HG02678 (cell line): ENCODE measurements at regions not wholly inside any gene's neighbourhood (a gene's known extent, or its start where the extent isn't known, plus 50 kb on each side); places are given as distances from the start of the nearest gene placed in this dataset.

Experiments used
- ATAC-seq: cut with Tn5 transposase; IDR thresholded peaks from one replicate; pipeline ENCODE4 v1.9.1; 2021; ENCODE audit warnings: mild to moderate bottlenecking, moderate library complexity; ENCODE audit not compliant: unreplicated experiment

DNA sequence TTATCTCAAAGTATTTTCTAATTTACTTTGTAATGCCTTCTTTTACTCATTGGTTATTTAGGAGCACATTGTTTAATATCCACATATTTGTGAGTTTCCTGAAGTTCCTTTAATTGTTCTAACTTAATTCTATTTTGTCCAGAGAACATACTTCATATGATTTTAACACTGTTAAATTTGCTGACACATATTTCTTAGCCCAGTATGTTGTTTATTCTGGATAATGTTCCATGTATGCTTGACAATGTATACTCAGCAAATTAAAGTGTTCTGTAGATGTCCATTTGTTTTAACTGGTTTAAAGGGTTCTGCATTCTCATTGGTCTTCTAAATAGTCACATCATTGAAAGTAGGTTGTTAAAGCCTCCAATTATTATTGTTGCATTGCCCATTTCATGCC lies 643.7 kb upstream of the NR5A2 start:
- ATAC-seq: no peak

DNA sequence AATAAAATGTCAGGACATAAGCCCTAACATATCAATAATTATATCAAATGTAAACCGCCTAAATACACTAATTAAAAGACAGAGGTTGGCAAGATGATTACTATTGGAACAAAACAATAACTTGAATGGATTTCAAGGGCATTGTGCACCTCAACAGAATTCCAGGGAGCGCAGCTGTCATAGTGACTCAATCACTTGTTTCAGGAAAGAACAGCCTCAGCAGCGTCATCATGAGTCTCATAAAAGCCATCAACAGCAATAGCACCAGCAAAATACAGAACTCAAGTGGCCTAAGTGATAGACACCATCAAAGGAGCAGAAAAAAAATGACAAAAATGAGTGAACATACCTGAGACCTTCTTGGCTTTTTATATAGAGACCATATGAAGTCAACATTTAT lies 632.7 kb upstream of the NR5A2 start:
- no peak for ATAC-seq

DNA sequence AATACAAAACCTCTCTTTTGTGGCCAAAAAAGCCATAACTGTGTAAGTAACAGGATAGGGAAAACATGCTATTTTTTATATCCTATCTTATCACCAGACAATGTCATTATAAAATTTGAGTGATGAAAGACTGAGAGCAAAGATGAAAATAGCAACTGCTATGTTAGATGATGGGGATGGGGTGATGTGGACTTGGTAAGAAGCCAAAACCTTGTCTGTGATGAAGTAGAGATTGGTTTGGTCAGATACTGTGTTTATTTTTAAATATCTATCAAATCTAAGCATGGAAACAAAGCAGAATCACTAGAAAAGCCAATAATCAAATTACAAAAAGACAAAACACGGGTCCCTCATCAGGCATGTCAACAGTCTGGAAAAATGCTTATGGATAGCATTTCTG lies 631.1 kb upstream of the NR5A2 start:
- ATAC-seq: no peak

DNA sequence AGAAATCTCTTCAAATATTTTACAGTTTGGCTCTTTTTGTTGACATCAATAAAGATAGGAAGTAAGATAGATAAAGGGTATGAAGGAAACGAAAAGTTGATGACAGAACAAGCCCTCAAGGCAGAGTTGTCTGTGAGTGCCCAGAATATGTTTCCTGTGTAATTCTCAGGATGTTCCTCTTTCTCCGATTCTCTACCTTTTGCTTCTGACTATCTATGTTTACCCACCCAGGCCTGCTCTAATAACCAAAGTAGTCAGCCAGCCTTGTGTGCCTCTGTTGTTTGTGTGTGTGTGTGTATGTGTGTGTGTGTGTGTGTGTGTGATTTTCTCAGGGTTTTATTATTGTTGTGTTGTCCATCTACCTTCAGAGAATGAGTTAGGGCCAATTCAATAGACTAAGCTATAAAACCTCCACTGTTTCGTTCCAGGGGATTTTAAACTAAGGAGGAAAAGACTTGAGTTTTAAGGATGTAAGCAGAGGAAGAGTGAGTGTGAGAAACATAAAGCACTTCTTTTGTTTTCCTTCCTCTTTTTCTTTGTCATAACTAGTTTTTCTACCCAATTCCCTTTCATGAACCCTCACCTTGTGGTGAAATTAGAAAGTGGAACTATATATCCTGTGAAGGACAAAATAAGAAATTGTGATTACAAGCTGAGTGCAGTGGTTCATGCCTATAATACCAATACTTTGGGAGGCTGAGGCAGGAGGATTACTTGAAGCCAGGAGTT lies 627.4 kb upstream of the NR5A2 start:
- ATAC-seq: peak; percentile 70

DNA sequence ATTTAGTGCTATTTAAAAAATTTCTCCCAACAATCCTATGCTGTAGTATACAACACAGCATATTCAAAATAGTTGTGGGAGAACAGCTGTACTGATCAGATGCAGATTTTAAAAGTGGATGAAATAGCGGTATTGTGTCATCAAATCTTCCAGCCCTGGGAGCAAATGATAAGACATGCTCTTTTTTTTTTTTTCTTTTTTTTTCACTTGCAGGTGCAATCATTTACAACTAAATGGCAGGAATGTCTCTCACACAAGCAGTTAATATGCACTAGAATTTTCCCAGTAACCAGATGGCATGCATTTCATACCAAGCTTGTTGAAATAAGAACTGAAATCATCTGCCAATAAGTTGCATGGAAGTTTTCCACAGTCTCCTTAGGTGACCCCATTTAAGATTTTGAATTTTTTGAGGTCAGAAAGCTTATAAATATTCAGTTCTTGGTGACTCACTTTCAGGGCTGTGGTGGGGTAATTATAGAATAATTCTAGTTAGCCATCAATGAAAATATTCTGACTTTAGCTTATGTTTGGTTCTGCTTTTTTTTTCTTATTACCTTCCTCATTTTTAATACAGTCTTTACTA lies 623.9 kb upstream of the NR5A2 start:
- no peak for ATAC-seq

DNA sequence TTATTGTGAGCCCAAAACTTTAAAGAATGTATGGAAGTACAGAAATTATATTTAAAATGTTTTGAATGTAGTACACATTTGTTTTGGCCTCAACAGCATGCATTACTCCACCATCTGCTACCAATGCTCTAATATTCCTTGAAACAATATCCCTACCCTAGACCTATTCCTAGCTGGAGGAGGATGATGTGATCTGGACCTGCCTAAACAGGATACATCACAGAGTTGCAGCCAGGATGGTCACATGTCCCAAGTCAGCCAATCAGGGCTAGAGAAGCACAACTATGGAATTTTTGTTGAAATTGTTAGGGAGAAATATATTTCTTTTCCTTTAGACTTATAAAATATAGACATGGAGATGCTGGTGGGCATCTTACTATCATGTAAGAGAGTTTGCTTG lies 623.3 kb upstream of the NR5A2 start:
- no peak for ATAC-seq

DNA sequence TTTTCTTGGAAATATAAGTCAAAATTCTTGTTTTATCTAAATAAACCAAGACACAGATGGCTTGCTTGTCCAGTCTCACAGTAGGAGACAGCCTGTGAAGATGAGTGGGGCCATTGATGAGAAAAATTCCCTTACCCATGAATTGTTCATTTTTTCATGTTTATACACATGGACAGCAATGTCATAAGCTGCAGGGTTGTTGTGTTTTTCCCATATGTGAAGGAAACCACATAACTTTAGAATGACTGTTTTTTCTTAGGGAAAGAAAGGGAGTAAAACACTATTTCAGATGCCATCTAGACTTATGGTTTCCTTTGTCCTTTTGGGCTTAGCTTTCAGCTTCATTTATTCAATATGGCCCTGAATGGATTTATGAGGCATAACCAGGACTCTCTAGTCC lies 622.5 kb upstream of the NR5A2 start:
- no peak for ATAC-seq

DNA sequence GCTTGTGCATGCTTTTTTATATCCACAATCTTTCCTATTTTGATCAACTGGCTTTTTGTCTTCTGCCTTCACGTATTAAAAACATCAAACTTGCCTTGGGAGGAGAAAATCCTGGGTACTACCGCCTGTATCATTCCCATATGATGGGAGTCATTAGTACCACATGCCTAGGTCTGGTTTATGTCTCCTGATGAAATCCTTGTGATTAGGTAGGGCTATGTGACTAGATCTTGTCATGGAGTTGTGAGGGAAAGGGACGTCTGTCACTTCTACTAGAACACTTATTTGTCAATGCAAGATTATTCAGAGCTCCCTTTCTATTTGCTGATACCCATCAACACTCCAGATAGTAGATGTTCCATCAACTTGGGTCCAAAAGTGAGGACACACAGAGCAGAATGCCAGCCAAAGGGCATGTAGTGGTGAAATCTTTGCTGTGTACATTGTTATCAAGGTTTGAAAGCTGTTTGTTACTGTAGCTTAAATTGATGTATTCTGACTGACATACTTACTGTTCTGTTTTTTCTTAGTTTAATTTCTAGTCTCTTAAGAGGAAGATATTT lies 621.8 kb upstream of the NR5A2 start:
- no peak for ATAC-seq

DNA sequence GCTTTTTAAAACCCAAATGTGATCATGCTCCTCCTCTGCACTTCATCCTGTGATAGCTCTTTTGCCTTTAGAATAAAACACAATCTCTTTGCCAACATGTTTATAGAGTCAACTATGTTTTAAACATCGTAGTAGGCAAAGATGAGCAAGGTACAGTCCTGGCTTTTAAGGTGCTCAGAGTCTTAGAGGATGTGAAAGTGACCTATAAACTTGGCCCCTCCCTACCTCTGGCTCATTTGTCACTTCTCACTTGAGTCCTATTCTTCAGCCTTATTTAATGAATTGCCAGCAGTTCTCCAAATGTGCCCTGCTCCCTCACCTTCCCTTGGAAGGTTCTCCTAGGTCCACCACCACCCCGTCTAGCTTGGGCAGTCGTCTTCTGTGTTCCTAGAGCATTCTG lies 617.0 kb upstream of the NR5A2 start:
- ATAC-seq: no peak

DNA sequence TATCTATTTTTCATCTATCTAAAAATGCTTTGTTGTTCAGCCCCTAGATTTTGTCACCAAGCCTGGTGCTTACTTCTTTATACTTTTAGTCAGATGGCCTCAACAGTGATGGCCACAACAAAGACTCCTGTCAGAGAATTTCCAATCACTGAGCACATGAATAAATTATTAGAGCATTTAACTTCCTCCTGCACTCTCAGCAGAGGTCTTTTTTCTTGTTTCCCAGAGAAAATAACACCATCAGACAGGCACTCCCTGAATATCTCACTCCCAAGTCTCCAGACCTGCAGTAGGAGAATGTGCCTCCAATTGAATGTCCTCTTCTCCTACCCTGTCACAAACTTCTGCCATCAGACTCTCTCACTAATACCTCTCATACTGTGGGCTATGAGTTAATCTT lies 616.0 kb upstream of the NR5A2 start:
- no peak for ATAC-seq

DNA sequence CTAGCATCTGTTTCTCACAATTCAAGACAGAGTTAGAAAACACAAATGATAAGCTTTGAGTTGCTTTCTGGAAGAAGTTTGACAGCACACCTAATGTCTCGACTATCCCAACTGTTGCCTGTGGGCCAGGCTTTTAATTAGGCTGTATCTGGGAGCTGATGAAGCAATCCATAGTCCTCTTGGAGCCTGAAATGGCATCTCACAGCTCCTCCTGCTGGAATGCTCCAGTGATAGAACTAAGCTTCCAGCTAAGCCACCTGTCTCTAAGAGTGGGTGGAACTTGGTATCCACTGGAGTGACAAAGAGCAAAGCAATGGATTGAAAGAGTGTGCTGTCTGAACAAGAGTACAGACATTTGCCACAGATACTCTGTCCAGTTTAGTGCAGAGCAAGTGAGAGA lies 605.3 kb upstream of the NR5A2 start:
- no peak for ATAC-seq

DNA sequence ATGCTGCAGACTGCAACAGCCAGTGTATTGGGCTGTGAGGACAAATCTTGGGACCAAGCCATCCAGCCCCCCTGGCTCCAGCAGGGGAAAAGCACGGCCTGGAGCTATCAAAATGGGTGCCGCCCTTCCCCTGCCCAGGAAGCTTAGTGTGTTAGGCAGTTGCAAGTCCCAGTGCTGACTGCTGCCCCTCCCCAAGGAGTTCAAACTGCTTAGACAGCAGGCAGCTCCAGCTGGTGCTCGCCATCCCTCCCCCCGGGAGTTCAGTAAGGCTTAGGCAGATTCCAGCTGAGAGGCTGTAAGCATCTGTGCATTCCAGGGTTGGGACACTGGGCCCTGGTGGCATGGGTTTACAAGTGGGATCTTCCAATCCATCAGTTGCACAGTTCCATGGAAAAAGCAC lies 579.6 kb upstream of the NR5A2 start:
- no peak for ATAC-seq

DNA sequence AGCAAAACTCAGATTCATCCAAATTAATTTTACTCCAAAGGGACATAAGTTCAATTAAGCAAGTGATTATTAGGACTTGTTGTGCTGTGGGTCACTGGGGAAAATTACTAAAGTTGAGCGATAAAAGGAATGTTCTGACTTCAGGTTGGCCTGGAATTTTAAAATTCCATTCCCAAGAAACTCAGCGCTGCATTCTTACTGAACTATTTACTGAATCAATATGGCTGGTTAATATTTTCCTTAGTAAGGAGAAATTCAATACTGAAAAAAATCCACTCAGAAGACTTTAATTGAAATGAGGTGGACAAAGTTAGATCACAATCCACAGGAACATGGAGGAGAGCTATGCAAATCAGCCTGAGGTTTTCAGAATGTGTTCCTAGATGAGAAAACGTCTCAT lies 578.9 kb upstream of the NR5A2 start:
- no peak for ATAC-seq

DNA sequence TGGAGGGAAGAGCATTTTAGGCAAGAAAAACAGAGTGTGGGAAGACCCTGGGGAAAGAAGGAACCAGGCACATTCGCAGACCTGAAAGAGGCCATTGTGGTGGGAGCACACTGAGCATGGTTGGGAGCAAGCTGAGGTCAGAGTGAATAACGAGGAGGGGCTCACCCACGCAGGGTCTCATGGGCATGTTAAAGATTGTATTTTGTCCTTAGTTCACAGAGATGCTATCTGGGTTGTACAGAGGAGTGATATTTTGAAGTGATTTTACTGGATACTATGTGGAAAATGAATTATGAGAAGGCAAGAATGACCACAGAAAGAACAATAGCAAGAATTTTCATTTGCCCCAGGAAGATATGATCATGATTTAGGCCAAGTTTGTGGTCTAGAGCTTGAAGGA lies 578.3 kb upstream of the NR5A2 start:
- ATAC-seq: no peak

DNA sequence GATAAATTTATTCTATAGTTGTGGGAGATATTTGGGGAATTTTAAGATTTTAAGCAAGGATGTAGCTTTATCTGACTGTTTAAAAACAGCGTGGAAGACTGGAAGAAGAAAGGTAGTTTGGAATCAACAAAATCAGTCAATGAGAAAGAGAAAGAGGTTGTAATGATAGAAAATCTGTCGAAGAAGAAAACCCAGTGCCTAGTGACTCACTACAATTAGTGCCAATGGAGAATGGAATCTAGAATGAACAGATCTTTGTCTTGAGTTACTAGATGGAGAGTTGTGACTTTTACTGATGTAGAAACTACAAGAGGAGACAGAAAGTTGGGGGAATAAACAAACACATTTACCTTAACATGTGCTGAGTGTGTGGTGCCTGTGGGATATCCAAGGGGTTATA lies 577.8 kb upstream of the NR5A2 start:
- ATAC-seq: no peak

DNA sequence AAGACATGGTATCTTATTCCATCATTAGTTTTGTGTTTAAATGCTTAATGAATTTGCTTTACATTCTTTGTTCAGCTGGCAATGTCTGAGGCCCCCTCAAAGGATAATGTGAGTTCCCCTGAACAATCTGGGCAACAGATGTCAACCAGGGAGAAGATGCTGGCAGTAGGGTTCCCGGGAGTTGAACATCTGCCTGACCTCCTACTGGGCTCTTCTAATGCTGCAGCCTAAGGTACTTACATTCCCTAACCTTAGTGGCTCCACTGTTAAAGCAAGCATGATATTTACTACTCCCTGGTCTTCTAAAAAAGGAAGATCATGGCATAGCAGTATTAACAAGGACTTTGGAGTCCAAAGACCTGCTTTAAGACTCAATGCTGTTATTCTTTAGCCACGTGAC lies 574.9 kb upstream of the NR5A2 start:
- ATAC-seq: no peak

DNA sequence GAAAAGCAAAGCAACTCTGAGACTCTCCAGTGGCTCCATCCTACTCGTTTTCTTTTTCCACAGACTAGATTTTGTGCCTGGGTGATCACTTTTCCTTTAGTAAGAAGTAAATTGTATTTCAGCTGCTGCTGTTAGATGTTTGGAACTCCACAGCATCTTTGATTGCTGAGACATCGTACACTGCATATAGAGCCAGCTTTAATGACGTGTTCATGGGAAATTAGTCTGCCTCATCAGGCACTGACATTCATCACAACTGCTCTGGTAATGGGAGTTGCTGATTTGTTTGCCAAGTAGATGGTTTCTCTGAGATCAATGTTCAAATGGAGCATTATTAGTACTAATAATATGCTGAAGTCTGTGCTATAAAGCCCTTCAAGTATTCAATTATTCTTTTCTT lies 573.8 kb upstream of the NR5A2 start:
- ATAC-seq: no peak

DNA sequence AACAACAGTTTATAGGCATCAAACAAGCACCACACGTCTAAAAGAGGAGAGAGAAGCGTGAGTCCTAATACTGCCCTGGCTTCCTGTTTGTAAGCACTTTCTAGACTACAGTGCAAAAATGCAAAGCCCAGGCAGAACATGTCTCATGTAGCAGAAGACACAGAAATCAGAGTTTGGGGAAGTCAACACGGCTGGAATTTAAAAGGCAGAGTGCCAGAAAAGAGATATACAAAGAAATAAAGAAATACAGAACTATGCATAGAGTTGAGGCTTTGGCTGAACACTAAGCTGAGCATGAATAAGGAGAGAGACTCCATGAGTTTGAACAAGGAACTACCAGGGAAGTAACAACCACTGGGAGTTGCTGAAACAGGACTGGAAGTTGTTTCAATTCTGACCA lies 566.6 kb upstream of the NR5A2 start:
- no peak for ATAC-seq

DNA sequence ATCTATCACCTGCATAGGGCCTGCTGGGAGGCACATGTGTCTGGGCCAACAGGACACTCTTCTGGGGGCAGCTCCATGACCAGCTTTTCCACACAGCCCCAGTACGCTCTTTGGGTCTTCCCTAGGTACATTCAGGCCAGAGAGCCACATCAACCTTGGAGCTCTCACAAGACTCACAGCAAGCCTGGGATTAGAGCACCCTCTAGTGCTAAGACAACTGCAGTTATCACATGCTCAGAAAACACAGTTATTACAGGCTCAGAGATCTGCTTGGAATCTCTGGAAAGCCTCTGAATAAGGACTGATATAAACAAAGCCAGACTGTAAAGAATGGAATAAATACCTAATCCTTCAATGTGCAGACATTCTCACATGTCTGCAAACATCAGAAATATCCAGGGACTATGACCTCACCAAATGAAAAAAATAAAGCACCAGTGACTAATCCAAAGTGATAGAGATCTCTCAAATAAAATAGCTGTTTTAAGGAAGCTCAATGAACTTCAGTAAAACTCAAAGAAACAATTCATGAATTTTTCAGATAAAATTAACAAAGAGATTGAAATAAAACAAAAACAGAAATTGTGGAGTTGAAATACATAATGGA lies 563.9 kb upstream of the NR5A2 start:
- peak; percentile 60 for ATAC-seq

DNA sequence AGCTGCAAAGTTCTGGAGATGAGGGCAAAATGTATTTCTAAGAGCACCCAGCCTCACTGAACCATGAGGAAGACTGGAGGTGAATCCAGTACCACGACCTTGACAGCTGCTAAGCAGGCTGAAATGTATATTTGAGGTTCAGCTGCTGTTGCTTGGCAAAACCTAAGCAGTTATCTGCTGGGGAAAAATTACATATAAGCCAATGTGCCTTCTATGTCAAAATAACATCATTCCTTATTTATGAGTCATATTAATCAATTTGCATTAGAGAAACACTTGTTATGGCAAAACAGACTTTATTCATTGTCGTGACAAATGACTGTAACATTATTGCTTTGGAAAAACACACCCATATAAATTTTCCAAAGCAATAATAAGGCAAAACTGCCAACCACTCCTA lies 560.5 kb upstream of the NR5A2 start:
- no peak for ATAC-seq

DNA sequence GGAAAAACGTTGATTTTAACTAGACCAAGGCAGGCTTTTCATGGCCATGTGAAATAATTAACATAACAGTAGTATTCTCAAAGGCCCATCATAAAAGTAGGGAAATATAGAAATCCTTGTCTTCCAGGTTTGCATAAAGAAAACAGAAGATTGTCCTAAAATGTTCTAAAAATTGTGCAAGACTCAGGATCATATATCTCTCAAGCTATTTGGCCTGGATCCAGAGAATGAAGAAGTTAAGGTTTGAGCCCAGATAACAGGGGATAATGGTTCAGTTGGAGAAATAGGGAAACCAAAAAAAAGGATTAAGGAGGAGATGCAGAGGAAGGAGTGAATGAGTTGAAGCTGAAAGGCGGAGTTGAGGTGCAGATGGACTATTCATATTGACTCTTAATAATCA lies 555.5 kb upstream of the NR5A2 start:
- no peak for ATAC-seq

DNA sequence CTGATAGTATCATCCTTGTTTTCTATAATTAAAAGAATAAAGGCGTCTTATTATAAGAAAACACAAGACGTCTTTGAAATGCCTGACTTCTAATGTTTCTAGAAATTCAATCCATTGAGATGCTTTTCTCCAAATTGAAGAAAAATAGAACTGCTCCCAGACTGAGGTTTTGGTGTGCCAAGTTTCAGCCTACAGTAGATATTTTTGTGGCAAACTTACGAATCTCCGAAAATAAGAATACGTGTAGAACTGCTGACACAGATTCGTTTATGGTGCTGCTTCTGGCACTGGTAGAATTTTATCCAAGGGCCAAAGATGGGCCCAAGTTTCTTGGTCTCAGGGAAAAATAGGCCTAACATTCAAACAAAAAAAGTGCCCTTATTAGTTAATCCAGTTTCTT lies 554.5 kb upstream of the NR5A2 start:
- no peak for ATAC-seq
